ENCODE measurements at regions not wholly inside any gene's neighbourhood (a gene's known extent, or its start where the extent isn't known, plus 50 kb on each side); places are given as distances from the start of the nearest gene placed in this dataset.

GRCh38 chr16:35195864-35196216 is 1736.4 kb downstream of the TP53TG3F start:
- FAIRE-seq, result no peak

GRCh38 chr16:35196313-35196712 is 1736.9 kb downstream of the TP53TG3F start:
- H3K27me3 ChIP-seq (ENCODE audit: control insufficient read depth, insufficient read depth, low read length), result no peaks in the 10 kb centered on the region
- DNase-seq (ENCODE audit: low read depth), result no peak
- H3K36me3 ChIP-seq (ENCODE audit: control insufficient read depth, insufficient read depth, low read length), result no peaks in the 10 kb centered on the region
- TF ChIP-seq, protein P1, sequence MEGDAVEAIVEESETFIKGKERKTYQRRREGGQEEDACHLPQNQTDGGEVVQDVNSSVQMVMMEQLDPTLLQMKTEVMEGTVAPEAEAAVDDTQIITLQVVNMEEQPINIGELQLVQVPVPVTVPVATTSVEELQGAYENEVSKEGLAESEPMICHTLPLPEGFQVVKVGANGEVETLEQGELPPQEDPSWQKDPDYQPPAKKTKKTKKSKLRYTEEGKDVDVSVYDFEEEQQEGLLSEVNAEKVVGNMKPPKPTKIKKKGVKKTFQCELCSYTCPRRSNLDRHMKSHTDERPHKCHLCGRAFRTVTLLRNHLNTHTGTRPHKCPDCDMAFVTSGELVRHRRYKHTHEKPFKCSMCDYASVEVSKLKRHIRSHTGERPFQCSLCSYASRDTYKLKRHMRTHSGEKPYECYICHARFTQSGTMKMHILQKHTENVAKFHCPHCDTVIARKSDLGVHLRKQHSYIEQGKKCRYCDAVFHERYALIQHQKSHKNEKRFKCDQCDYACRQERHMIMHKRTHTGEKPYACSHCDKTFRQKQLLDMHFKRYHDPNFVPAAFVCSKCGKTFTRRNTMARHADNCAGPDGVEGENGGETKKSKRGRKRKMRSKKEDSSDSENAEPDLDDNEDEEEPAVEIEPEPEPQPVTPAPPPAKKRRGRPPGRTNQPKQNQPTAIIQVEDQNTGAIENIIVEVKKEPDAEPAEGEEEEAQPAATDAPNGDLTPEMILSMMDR (IDR thresholded peaks at IDR 0.05; ENCODE audit: insufficient read depth, low read length, severe bottlenecking), result no peak
- no peak for FAIRE-seq
- no peak overlapping the region for H3K4me3 ChIP-seq (ENCODE audit: low read depth, low read length)

More at GRCh38 chr16:35195864-35196216, 1736.4 kb downstream of the TP53TG3F start:
- Histone ChIP-seq H3K36me3 (ENCODE audit: control insufficient read depth, insufficient read depth, low read length) (no peaks in the 10 kb centered on the region), H3K4me3 (ENCODE audit: low read depth, low read length) (no peak overlapping the region), H3K27me3 (ENCODE audit: control insufficient read depth, insufficient read depth, low read length) (no peaks in the 10 kb centered on the region)
- TF ChIP-seq, protein P1 (IDR thresholded peaks at IDR 0.05; ENCODE audit: insufficient read depth, low read length, severe bottlenecking), result no peak
- no peak for DNase-seq (ENCODE audit: low read depth)

- H3K4me3 ChIP-seq (ENCODE audit: low read depth, low read length), result no peak overlapping the region
- H3K27me3 ChIP-seq (ENCODE audit: control insufficient read depth, insufficient read depth, low read length), result no peaks in the 10 kb centered on the region
- FAIRE-seq (no peak), DNase-seq (ENCODE audit: low read depth) (no peak)
- TF ChIP-seq, protein P1 (IDR thresholded peaks at IDR 0.05; ENCODE audit: insufficient read depth, low read length, severe bottlenecking), result no peak
- H3K36me3 ChIP-seq (ENCODE audit: control insufficient read depth, insufficient read depth, low read length), result no peaks in the 10 kb centered on the region
These were observed 1738.2 kb downstream of the TP53TG3F start for GRCh38 chr16:35197656-35198055.

- FAIRE-seq, result no peak
- Histone ChIP-seq H3K27me3 (ENCODE audit: control insufficient read depth, insufficient read depth, low read length) (no peaks in the 10 kb centered on the region), H3K4me3 (ENCODE audit: low read depth, low read length) (no peak overlapping the region), H3K36me3 (ENCODE audit: control insufficient read depth, insufficient read depth, low read length) (no peaks in the 10 kb centered on the region)
- no peak for DNase-seq (ENCODE audit: low read depth)
- TF ChIP-seq, protein P1 (IDR thresholded peaks at IDR 0.05; ENCODE audit: insufficient read depth, low read length, severe bottlenecking), result no peak
These were observed 1739.1 kb downstream of the TP53TG3F start for GRCh38 chr16:35198223-35199199.

- DNase-seq (ENCODE audit: low read depth) (no peak), FAIRE-seq (no peak)
- H3K36me3 ChIP-seq (ENCODE audit: control insufficient read depth, insufficient read depth, low read length), result no peaks in the 10 kb centered on the region
- no peaks in the 10 kb centered on the region for H3K27me3 ChIP-seq (ENCODE audit: control insufficient read depth, insufficient read depth, low read length)
- TF ChIP-seq, protein P1 (IDR thresholded peaks at IDR 0.05; ENCODE audit: insufficient read depth, low read length, severe bottlenecking), result no peak
- no peak overlapping the region for H3K4me3 ChIP-seq (ENCODE audit: low read depth, low read length)
These were observed 1741.2 kb downstream of the TP53TG3F start for GRCh38 chr16:35200662-35201061.
